22Rv1 (cell line): ENCODE measurements at regions not wholly inside any gene's neighbourhood (a gene's known extent, or its start where the extent isn't known, plus 50 kb on each side); places are given as distances from the start of the nearest gene placed in this dataset.

Experiments used
- ZFX ChIP-seq: fragments of 450-650 bp; IDR thresholded peaks from 2 replicates; pipeline ENCODE4 v1.6.1; 2017; ENCODE audit warnings: antibody characterized with exemption, borderline replicate concordance
- TF ChIP-seq, protein P1 (sequence below): fragments of 450-650 bp; IDR thresholded peaks from 2 replicates; pipeline ENCODE4 v1.5.1; 2017; ENCODE audit warnings: mild to moderate bottlenecking

GRCh38 chr2:160910681-160911080, 249.5 kb upstream of the TANK start:
- TF ChIP-seq, protein P1, sequence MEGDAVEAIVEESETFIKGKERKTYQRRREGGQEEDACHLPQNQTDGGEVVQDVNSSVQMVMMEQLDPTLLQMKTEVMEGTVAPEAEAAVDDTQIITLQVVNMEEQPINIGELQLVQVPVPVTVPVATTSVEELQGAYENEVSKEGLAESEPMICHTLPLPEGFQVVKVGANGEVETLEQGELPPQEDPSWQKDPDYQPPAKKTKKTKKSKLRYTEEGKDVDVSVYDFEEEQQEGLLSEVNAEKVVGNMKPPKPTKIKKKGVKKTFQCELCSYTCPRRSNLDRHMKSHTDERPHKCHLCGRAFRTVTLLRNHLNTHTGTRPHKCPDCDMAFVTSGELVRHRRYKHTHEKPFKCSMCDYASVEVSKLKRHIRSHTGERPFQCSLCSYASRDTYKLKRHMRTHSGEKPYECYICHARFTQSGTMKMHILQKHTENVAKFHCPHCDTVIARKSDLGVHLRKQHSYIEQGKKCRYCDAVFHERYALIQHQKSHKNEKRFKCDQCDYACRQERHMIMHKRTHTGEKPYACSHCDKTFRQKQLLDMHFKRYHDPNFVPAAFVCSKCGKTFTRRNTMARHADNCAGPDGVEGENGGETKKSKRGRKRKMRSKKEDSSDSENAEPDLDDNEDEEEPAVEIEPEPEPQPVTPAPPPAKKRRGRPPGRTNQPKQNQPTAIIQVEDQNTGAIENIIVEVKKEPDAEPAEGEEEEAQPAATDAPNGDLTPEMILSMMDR = no peak
- TF ChIP-seq ZFX = no peak
